Suprapubic skin (tissue), 3 donors: ENCODE measurements at regions not wholly inside any gene's neighbourhood (a gene's known extent, or its start where the extent isn't known, plus 50 kb on each side); places are given as distances from the start of the nearest gene placed in this dataset.

Experiments
- CTCF ChIP-seq, 2 donors: fragments of 200-600 bp in 1 of 2; fragments of 450-650 bp in 1 of 2; sonication (generic) in 1 of 2; IDR thresholded peaks; one replicate each; pipeline ENCODE4 v1.5.1; 2016 to 2019; ENCODE audit warnings: antibody characterized with exemption in 2 of 2, mild to moderate bottlenecking in 1 of 2, moderate library complexity in 1 of 2
- EP300 ChIP-seq: sonication (generic); formaldehyde crosslinking; IDR thresholded peaks from one replicate; pipeline ENCODE4 v1.6.1; 2017; ENCODE audit warnings: antibody characterized with exemption

GRCh38 chr6:137413482-137413881 lies 80.7 kb downstream of the OLIG3 start:
- TF ChIP-seq CTCF (IDR thresholded peaks at IDR 0.05) (no peak), EP300 (no peak)
